K562 (cell line): ENCODE measurements at regions not wholly inside any gene's neighbourhood (a gene's known extent, or its start where the extent isn't known, plus 50 kb on each side); places are given as distances from the start of the nearest gene placed in this dataset.

Source experiments
- ERF ChIP-seq: fragments of 450-650 bp; formaldehyde crosslinking; IDR thresholded peaks from 2 replicates; pipeline ENCODE4 v1.4.0; 2020; ENCODE audit warnings: mild to moderate bottlenecking, mixed read lengths
- MAFF ChIP-seq: IDR thresholded peaks from 2 replicates; pipeline ENCODE4 v1.6.1; 2012; ENCODE audit warnings: low read length, improper control_type of control experiment
- TF ChIP-seq, protein P1 (sequence below): fragments of 250-450 bp; sonication (Bioruptor Pico); IDR thresholded peaks from 2 replicates; pipeline ENCODE4 v1.4.0; 2020; ENCODE audit warnings: mild to moderate bottlenecking, moderate library complexity

DNA sequence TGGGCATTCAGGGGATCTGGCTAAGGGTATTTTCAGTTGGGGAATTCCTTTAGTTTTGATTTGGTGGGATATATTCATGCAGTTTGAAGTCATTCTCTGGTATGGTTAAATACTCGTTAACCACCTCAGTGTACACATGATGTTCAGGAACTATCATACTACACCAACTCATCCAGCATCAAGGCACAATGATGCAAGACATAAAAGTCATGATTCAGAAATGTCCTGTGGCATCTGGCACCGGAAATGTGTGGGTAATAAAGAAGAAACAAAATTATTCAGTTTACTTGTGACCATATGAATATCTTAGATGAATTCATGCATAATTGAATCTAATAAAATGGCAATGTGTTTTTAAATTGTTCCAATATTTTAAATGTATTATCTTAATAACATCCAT is 129.0 kb upstream of the BMP5 start:
- TF ChIP-seq MAFF (no peak), ERF (no peak)
- TF ChIP-seq, protein P1, sequence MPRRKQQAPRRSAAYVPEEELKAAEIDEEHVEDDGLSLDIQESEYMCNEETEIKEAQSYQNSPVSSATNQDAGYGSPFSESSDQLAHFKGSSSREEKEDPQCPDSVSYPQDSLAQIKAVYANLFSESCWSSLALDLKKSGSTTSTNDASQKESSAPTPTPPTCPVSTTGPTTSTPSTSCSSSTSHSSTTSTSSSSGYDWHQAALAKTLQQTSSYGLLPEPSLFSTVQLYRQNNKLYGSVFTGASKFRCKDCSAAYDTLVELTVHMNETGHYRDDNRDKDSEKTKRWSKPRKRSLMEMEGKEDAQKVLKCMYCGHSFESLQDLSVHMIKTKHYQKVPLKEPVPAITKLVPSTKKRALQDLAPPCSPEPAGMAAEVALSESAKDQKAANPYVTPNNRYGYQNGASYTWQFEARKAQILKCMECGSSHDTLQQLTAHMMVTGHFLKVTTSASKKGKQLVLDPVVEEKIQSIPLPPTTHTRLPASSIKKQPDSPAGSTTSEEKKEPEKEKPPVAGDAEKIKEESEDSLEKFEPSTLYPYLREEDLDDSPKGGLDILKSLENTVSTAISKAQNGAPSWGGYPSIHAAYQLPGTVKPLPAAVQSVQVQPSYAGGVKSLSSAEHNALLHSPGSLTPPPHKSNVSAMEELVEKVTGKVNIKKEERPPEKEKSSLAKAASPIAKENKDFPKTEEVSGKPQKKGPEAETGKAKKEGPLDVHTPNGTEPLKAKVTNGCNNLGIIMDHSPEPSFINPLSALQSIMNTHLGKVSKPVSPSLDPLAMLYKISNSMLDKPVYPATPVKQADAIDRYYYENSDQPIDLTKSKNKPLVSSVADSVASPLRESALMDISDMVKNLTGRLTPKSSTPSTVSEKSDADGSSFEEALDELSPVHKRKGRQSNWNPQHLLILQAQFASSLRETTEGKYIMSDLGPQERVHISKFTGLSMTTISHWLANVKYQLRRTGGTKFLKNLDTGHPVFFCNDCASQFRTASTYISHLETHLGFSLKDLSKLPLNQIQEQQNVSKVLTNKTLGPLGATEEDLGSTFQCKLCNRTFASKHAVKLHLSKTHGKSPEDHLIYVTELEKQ (CRISPR knock-in tag): no peak
